ENCODE measurements at regions not wholly inside any gene's neighbourhood (a gene's known extent, or its start where the extent isn't known, plus 50 kb on each side); places are given as distances from the start of the nearest gene placed in this dataset.

- peaks cover 0 to 1% (median 0%) of the 10 kb centered on the region in 5 donors for H3K27me3 Mint-ChIP-seq
- ATAC-seq = no peak
- DNase-seq = no peak
- H3K4me1 Mint-ChIP-seq = peaks cover 0 to 2% (median 0%) of the 10 kb centered on the region in 4 donors
- H3K9me3 Mint-ChIP-seq = no peaks in the 10 kb centered on the region
- peaks cover 0 to 5% (median 0%) of the 10 kb centered on the region in 3 donors for H3K36me3 Mint-ChIP-seq
- no peak overlapping the region for H3K27ac Mint-ChIP-seq
- POLR2A ChIA-PET = no interaction called here
- no peak overlapping the region for H3K4me3 Mint-ChIP-seq
Observed at GRCh38 chrX:44422631-44423030, 79.2 kb upstream of the EFHC2 start.

- DNase-seq (no peak), ATAC-seq (no peak)
- Mint-ChIP-seq H3K27ac (no peak overlapping the region), H3K9me3 (peaks cover 0 to 4% (median 0%) of the 10 kb centered on the region in 9 donors), H3K4me3 (no peak overlapping the region), H3K27me3 (peaks cover 0 to 1% (median 0%) of the 10 kb centered on the region in 5 donors), H3K4me1 (peaks cover 0 to 2% (median 0%) of the 10 kb centered on the region in 4 donors), H3K36me3 (peaks cover 0 to 5% (median 0%) of the 10 kb centered on the region in 3 donors)
- POLR2A ChIA-PET = no interaction called here
Observed at GRCh38 chrX:44415639-44416386, 72.3 kb upstream of the EFHC2 start.

- Mint-ChIP-seq H3K27me3 (no peaks in the 10 kb centered on the region), H3K36me3 (no peaks in the 10 kb centered on the region), H3K27ac (no peak overlapping the region), H3K4me1 (no peaks in the 10 kb centered on the region), H3K4me3 (no peak overlapping the region), H3K9me3 (peaks cover 0 to 6% (median 0%) of the 10 kb centered on the region in 9 donors)
- no peak for DNase-seq
- POLR2A ChIA-PET = no interaction called here
- no peak for ATAC-seq
Observed at GRCh38 chrX:44401151-44401550, 57.7 kb upstream of the EFHC2 start.

- H3K36me3 Mint-ChIP-seq = no peaks in the 10 kb centered on the region
- DNase-seq = no peak
Observed at GRCh38 chrX:44400588-44400987, 57.1 kb upstream of the EFHC2 start.

GRCh38 chrX:44400161-44400560 lies 56.7 kb upstream of the EFHC2 start:
- DNase-seq (no peak), ATAC-seq (no peak)
- Mint-ChIP-seq H3K9me3 (peaks cover 0 to 6% (median 0%) of the 10 kb centered on the region in 9 donors), H3K4me3 (no peak overlapping the region), H3K4me1 (no peaks in the 10 kb centered on the region), H3K27me3 (no peaks in the 10 kb centered on the region), H3K27ac (no peak overlapping the region), H3K36me3 (no peaks in the 10 kb centered on the region)
- POLR2A ChIA-PET = no interaction called here

More at GRCh38 chrX:44400588-44400987, 57.1 kb upstream of the EFHC2 start:
- POLR2A ChIA-PET = no interaction called here
- Mint-ChIP-seq H3K9me3 (peaks cover 0 to 6% (median 0%) of the 10 kb centered on the region in 9 donors), H3K27me3 (no peaks in the 10 kb centered on the region), H3K27ac (no peak overlapping the region), H3K4me3 (no peak overlapping the region), H3K4me1 (no peaks in the 10 kb centered on the region)
- ATAC-seq = no peak
